Non-pigmented ciliary epithelial cell (primary cell): ENCODE measurements at regions not wholly inside any gene's neighbourhood (a gene's known extent, or its start where the extent isn't known, plus 50 kb on each side); places are given as distances from the start of the nearest gene placed in this dataset.
"Not testable (repeated sequence)": the region's sequence is repeated elsewhere in the genome, so short reads cannot be mapped to it uniquely, and the experiment has no call there.

Experiments
- DNase-seq: peaks from one replicate; pipeline ENCODE4 v3.0.0-alpha.2; 2010; ENCODE audit warnings: low read depth

DNA sequence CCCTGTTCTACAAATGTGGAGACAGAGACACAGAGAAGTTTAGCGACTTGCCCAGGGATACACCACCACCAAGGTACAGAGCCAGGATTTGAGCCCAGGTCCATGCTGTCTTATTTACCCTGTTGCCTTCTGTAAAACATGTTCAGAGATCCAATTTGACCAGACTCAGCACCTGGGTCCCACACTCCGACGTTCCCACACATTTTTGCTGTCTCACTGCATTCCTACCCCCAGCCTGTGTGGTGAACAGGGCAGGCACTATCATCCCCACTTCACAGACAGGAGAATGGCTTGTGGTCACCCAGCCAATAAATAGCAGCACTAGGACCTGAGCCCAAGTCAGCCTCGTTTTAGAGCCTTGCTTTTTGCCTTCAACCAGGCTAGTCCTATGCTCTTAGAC lies 102.8 kb downstream of the PJA1 start:
- no peak for DNase-seq

DNA sequence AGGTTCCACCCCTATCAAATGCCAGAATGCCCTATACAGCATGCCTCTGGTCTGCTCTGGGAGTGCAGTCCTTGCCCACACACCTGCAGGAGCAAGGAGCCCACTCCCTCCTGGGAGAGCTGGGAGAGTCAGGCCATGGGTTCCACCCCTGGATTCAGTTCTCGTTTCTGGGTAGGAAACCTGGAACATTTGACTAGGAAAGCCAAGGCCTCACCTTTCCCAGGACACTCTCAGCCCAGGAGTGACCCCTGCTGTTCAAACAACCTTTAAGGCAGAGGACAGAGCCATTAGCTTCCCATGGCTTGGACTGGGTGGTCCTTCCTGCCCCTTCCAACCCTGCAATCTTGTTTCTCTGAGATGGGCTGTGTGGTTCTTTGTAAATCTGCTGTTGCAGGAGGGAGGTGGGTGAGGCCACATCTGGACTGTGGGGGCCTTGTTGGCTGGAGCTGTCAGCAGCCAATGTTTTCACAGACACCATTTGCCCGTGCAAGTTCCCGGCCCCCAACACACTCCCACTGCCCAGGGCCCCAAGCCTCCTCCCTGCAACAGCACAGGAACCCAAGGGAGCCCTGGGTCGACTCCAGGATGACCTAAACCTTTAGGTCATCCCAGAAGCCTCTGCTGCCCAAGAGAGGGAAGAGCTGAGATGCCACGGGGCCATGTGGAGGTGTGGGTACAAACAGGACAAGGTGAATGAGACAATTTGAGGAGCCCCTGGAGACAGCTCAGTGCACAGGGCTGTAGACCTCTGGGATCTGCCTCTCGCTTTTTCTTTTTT lies 104.4 kb downstream of the PJA1 start:
- no peak for DNase-seq

DNA sequence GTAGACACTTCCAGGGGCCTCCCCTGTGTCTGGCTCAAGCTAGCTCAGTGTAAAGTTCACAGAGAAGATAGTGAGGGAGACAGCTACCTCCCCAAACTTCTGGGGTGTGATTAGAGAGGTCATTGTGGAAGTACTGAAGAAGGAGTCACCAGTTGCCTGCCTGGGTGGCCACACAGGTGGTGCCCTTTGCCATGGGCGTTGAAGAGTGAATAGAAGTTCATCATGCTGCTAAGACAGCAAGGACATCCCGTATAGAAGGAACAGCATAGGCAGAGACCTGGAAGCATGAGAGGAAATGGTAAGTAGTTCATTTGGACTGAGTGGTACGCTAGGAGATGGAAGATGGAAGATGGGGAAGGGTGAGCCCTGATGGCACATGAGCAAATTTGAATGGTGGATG lies 110.1 kb downstream of the PJA1 start:
- DNase-seq: no peak

DNA sequence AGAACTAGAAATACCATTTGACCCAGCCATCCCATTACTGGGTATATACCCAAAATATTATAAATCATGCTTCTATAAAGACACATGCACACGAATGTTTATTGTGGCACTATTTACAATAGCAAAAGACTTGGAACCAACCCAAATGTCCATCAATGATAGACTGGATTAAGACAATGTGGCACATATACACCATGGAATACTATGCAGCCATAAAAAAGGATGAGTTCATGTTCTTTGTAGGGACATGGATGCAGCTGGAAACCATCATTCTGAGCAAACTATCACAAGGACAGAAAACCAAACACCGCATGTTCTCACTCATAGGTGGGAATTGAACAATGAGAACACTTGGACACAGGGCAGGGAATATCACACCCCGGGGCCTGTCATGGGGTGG lies 110.8 kb downstream of the PJA1 start:
- DNase-seq: not testable (repeated sequence)

DNA sequence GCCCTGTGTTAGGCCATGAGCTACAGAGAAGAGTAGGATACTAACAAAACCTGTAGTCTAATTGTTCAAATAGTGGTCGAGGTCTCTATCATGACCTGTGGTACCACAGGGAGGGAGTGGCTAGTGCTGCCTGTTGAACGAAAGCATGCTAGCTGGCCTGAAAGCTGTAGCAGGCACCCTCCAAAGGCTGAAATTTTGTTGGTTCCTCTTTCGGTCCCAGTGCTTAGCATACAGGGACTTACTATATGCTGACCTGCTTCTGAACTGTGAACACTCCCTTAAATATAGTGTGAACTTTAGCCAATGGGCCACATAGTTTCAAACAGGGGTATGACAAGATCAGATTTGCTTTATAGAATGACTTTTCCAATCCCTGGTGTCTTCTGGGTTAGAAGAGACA lies 113.4 kb downstream of the PJA1 start:
- no peak for DNase-seq

DNA sequence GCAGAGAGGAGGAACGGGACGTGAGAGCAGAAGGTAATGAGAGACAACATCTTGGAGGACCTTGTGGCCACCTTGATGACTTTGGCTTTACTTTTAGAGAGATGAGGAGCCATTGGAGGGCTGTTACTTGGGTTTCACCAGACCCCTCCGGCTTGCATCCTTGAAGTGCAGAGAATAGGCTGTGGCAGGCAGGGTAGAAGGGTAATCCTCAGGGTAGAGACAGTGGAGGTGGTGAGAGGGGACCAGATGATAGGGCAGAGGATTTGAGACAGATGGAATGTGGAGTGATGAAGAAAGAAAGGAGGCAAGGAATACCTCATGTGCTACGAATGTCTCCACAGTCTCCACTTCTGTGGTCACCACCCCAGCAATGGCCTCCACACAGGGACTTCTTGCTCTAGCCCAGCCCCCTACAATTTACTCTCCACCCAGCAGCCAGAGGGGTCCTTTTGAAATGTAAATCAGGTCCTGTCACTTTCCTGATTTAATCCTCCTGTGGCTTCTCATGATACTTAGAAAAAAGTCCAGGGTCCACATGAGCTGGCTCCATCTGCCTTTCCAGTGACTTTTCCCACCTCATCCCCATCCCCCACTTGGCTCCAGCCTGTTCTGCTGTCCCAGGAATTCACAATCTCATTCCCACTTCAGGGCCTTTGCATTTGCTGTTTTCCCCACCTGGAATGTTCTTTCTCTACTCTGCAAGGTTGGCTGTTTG lies 115.0 kb downstream of the PJA1 start:
- DNase-seq: no peak

DNA sequence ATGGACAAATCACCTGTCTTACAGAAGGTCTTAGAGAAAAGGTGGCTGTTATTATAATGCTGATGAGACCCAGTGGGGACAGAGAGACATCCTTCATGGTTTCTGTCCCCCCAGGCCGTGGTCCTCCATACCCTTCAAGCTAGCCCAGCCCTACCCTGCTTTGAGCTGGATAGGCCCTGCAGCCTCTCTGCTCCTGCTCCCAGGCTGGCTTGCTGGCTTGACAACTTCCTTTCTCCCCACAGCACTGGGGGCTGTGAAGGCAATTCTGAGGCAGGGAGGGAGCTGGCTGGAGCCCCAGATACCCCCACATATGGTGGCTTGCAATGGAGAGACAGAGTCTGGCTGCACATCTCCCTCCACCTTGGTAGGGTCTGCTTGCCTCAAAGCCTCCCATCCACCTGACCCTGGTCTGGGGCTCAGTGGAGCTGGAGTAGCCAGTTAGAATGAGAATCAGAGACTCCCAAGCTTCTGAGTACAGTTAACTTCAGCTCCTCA lies 118.2 kb downstream of the PJA1 start:
- DNase-seq: no peak

DNA sequence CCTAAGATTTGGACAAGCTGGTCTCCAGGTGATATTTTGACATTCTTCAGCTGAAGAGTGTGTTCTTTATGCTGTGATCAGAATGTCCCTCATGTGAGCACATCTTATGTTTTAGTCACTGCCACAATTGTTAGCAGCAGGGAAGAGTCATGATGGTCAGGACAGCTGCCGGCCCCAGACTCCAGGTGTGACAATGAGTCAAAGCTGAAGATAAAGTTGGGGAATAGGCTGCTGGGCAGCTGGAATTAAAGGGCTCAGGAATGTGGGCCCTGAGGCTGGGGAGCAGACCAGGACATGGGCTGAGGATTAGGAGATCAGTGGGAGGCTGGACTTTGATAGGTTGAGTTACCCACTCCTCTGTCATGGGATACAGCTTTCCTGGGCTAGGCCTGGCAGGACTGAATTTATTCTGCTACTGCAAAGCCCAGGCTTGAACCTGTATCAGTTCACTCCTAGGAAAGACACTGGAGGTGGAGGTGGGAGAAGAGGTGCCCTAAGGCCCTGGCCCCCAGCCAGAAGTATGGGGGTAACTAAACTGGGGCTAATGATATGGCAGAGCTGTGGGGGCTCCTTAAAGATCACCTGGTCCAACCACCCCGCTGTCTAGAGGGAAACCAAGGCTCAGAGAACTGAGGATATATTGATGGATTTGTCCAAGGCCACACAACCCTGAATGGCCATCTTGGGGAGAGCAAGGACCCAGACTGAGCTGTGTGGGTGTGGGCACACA lies 119.5 kb downstream of the PJA1 start:
- DNase-seq: no peak

DNA sequence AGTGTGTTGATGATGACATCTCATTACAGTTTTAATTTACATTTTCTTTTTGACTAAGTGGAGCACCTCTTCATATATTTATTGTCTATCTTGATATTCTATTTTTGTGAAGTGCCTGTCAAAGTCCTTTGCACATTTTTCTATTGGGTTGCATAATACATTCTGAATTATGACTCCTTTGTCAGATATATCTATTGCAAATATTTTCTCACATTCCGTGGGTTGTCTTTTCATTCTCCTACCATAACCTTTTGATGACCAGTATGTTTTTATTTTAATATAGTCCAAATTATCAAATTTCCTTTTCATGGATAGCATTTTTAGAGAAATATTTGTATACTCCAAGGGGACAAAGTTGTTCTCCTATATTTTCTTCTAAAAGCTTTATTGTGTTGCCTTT lies 126.4 kb downstream of the PJA1 start:
- DNase-seq: no peak

DNA sequence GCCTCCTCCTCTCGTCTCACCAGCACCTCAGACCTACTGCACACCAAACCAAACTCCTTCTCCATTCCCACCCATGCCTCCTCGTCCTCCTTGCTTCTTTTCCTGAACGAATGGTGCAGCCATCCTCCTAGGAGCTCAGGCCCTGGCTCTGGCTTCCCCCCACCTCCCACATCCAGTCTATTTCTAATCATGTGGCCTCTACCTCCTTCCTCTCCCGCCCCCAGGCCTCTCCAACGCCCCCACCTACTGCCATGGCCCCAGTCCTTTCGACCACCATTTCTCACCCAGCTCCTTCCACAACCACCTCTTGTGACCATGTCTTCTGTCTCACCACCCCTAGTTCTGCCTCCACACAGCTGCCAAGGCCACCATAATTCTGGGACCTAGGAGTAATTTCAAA lies 127.1 kb downstream of the PJA1 start:
- DNase-seq: no peak

DNA sequence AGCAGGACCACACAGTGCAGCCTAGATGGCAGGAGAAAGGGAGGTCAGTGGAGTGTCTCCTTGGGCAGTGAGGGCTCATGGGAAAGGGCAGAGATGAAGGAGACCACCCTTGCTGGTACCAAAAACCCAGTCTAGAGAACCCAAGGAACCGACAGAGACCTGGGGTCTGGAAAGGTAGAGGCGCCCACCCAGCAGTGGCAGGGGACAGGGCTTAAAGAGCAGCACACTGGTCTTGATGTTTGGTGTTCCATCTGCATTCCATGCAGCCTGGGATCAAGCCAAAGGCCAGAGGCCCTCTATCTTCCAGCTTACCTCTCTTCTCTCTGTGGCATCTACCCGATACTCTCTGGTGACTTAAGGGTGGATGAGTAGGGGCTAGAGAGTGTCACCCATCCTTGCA lies 127.5 kb downstream of the PJA1 start:
- DNase-seq: no peak

DNA sequence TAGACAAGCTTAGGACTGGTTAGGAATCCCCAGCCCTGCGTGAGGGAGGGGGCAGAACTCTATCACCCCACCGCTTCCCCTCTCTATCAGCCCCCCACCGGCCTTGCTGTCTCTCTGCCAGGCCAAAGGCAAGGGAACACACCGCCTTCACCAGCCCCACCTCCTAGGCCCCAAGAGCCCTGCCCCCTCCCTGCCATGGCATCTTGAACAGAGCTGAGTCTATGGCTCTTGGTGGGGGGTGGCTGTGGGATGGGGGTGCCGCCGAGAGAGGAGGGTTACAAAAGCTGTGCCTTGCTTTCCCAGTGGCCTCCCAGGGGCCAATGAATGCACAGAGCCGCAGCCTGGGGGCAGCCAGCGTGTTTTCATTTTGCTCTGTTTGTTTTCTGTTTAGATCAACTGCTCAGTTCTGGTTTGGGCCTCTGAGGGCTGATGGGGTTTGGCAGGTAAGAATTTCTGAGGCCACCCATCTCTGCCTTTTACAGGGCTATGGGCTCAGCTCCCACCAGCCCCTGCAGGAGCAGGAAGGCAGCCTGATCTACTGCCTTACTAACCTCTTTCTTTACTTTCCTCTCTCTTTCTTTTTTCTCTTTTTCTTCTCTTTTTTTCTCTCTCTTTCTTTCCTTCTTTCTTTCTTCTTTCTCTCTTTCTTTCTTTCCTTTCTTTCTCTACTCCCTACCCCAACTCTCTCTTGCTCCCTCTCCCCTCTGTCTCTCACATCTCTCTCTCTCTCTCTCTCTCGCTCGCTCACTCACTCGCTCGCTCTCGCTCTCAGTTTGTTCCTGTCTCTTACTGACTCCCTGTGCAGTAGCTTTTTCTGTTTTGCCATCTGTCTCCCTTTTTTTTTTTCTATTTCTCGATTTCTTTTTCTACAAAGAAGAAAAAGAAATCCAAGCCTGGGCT lies 128.3 kb downstream of the PJA1 start:
- DNase-seq: no peak

DNA sequence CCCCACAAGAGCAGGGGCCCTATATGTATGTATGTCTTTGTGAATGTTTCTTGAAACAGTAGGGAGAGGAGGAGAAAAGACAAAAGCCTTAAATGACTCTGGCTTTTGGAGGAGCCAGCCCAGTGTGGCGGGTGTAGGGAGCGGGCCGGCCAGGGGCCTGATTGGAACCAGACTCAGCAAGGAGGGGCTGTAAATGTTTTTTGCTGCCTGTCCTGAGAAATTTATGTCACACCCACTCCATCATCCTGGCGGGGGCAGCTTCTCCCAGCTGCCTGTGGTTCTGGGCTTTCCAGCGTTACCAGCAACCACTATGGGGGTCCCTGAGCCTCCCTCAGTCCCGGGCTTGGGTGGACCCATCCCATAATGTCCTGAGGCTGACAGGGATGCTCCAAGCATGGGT lies 130.8 kb downstream of the PJA1 start:
- DNase-seq: no peak

DNA sequence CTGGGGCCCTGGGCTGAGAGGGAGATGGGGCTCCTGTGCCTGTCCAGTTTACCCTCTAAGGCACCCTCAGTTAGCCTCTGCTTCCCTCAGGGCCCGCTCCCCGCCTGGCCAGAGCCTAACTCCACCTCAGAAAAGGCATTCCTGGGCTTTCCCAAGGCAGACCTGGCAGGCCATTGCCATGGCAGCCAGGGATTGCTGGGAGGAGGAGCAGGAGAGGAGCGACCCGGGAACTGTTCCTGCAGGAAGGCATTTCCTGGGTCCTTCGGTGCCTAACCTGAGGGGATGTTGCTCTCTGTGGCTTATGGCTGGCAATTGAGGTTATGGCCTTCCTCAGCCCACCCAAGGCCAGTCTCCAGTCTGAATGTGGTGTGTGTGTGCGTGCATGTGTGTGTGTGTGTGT lies 131.3 kb downstream of the PJA1 start:
- DNase-seq: no peak

DNA sequence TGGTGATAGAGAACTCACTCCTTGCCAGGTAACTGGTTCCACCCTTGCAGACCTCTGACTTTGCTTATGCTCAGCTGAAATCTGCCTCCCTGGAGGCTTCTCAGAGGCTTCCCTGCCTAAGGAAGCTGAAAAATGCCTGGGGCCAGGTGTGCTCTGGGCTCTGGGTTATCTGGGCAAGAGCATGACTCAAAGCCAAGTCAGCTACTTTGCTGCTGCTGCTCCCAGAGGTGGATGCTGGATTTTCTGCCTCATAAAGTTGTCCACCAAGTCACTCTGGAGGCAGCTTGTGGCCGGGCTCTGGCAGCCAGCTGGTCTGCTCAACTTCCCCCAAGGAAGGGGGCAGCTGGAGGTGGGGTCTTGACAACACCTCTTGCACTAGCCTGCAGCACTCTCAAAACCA lies 132.7 kb downstream of the PJA1 start:
- no peak for DNase-seq

DNA sequence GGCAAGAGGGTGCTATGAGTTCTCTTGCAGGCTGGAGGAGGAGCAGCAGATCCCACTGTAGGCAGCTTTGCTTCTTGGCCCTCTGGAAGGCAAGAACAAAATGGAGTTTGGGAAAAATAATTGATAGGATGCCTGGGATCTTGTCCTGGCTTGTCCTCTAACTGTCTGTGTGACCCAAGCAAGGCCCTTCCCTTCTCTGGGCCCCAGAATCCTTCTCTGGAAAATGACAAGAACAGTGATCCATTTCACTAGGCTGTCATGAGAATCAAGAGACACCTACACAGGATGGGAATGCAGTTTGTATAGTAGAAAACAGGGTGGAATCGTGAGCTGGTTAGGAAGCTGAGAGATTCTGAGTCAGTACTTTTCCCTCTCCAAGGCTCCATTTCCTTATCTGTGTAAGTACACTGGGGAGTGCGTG lies 133.3 kb downstream of the PJA1 start:
- no peak for DNase-seq

DNA sequence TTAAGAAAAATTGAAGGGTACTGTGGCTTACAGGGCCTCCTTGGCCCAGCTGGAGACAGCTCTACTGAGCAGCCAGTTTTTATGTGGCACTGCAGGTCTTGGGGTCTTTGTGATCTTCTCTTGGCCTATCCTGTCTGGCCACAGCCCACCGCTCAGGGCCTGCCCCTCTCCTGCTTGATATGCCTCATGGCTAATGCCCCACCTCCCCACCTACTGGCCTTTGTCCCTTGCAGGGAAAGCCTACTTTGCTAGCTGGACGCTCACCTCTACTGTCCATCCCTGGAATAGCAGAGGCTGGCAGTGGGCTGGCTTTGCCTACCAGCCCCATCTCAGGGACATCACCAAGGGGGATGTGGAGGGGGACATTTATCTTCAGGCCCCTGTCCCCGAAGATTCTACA lies 134.1 kb downstream of the PJA1 start:
- DNase-seq: no peak

DNA sequence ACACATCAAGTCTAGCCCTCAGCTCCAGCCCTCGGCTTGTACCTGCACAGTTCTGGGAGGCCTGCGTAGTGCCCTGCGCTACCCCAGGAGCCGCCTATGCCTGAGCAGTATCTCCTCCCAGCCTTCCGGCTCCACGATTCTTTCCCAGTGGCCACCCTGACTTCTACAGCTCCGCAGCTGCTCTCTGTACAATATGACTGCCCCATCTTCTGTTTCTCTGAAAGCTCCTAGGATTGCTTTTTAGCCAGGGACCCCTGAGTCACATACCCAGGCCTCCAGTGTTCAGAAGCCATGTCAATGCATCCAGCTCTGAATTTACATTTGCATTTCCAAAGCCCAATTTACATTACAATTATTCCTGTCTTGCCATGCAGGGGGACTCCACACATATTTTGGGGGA lies 135.5 kb downstream of the PJA1 start:
- DNase-seq: no peak

DNA sequence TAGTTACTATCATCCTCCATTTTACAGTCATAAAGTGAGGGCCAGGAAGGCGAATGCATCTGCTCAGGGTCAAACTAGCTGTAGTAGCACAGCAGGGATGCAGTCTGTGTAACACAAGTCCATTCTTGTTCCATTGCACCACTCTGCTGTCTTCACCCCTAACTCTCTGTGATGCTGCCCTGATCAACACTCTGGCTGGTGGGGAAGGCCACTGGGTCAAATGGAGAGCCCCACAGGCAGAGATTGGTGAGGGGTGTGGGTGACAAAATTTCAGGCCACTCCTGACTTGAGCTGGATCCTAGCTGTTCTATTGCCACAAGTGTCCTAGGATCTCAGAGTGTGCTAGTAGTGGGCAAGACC lies 136.5 kb downstream of the PJA1 start:
- no peak for DNase-seq

DNA sequence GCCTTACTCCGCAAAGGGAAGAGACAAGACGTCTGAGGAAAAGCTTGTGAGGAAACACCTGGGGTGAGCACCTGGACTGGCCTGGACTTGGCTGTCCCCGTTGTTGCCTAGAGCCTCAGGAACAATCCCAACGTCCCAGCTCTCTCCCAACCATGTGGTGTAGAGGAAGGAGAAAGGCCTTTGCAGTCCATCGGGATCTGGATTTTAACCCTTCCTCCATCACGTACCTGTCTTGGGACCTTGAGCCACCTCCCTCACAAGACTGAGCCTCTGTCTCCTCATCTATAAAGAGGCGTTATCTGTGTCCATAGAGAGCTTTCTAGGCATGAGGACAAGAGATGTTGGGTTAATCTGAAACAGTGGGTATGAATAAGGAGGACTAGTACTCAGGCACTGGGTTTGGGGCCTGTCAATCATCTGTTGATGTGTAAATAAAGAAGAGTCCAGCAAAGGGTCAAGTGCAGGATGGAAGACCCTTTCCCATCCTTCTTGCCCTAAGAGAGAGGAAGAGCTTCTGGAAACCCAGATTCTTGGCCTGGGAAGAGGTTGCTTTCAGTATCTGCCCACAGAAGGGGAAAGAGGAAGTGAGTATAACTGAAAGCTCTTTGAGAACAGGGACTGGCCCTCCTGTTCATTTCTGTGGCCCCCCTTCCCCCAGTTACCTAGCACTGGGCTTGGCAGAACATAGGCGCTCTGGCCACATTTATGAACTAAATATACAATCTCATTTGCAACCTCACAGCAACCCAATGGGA lies 137.1 kb downstream of the PJA1 start:
- DNase-seq: no peak
